NCI-H526 treated with DMSO at 0.1 percent for 48 hours (cell line): ENCODE measurements at regions not wholly inside any gene's neighbourhood (a gene's known extent, or its start where the extent isn't known, plus 50 kb on each side); places are given as distances from the start of the nearest gene placed in this dataset.

Experiments
- DNase-seq: peaks from one replicate; lab custom pipeline; 2025; lab: John Stamatoyannopoulos, UW

DNA sequence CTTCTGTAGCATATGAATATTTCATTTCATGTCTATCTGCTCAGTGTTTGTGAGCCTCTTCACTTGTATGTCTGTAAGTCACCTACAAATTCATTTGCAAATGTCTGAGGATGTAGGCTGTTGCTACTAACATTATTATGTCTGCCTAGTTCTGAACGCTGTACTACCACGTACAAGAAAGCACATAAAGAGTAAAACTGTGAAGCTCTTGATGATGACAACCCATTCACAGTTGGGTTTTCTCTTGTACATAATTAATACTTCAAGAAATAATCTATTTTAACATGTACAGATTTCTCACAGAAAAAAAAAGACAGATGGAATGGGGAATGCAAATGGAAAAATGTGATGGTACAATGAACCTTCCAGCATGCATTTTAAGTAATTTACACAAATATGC lies 64.3 kb upstream of the CPNE8 start:
- no peak for DNase-seq

GRCh38 chr12:38961683-38962082 lies 56.3 kb upstream of the CPNE8 start:
- no peak for DNase-seq

DNA sequence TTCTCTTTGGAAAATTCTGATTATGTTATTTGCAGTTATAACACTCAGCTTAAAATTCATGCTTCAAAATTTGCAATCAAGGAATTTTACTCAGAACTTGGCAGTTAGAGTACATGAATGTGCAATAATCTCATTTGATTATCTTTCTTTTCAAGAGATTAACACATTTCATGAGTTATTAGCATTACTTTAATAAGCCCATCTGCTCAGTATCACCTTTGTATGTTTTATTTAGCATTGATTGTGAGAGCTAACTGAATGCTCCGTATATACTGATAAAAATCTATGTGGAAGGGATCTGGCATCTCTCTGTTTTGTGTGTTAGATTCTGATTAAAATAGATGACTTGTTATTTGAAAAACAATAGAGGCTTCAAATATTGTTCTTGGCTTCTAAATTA lies 55.6 kb upstream of the CPNE8 start:
- DNase-seq: no peak

DNA sequence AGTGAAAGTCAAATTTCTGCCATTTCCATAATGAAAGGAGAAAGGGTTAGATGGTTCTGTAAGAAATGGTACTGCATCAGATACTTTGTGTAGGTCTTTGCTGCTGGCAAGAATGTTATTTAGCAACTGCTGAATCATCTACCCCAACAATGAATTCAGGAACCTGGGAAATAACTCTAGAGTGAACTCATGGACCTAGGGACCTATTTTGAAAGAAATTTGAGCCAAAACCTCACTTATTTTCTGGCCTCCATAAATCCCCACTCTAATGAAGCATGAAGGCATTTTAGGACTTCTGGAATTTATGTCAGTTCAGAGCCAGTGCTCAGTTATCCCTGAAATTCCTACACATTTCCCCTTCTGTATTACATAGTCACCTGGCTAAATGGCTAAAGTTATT lies 50.9 kb upstream of the CPNE8 start:
- no peak for DNase-seq
